ENCODE measurements at regions not wholly inside any gene's neighbourhood (a gene's known extent, or its start where the extent isn't known, plus 50 kb on each side); places are given as distances from the start of the nearest gene placed in this dataset.
A peak's percentile ranks its signal among the peaks of the same experiment; 100 is the strongest.

GRCh38 chr1:82538876-82539275 is 738.1 kb downstream of the ADGRL2 start:
- no peak overlapping the region for H3K4me3 ChIP-seq (ENCODE audit: low read length)
- TF ChIP-seq CTCF (conservative IDR thresholded peaks at IDR 0.05; ENCODE audit: low read depth, low read length), result no peak
- no peak for DNase-seq (ENCODE audit: low read depth)

GRCh38 chr1:82534996-82535395 is 734.3 kb downstream of the ADGRL2 start:
- DNase-seq (ENCODE audit: low read depth), result no peak
- TF ChIP-seq CTCF (conservative IDR thresholded peaks at IDR 0.05; ENCODE audit: low read depth, low read length), result no peak
- H3K4me3 ChIP-seq (ENCODE audit: low read length), result no peak overlapping the region

- TF ChIP-seq CTCF (conservative IDR thresholded peaks at IDR 0.05; ENCODE audit: low read depth, low read length), result no peak
- H3K4me3 ChIP-seq (ENCODE audit: low read length), result no peak overlapping the region
- no peak for DNase-seq (ENCODE audit: low read depth)
Observed at GRCh38 chr1:82525378-82525777, 724.6 kb downstream of the ADGRL2 start.

- no peak for TF ChIP-seq CTCF (conservative IDR thresholded peaks at IDR 0.05; ENCODE audit: low read depth, low read length)
- no peak for DNase-seq (ENCODE audit: low read depth)
- no peak overlapping the region for H3K4me3 ChIP-seq (ENCODE audit: low read length)
Observed at GRCh38 chr1:82520611-82521010, 719.9 kb downstream of the ADGRL2 start.

- TF ChIP-seq CTCF (conservative IDR thresholded peaks at IDR 0.05; ENCODE audit: low read depth, low read length), result peak; percentile 11
- H3K4me3 ChIP-seq (ENCODE audit: low read length), result no peak overlapping the region
- no peak for DNase-seq (ENCODE audit: low read depth)
Observed at GRCh38 chr1:82517586-82517985, 716.9 kb downstream of the ADGRL2 start.

GRCh38 chr1:82515650-82516049 is 714.9 kb downstream of the ADGRL2 start:
- TF ChIP-seq CTCF (conservative IDR thresholded peaks at IDR 0.05; ENCODE audit: low read depth, low read length), result no peak
- peak; percentile 17 for DNase-seq (ENCODE audit: low read depth)
- no peak overlapping the region for H3K4me3 ChIP-seq (ENCODE audit: low read length)

- DNase-seq (ENCODE audit: low read depth), result no peak
- no peak overlapping the region for H3K4me3 ChIP-seq (ENCODE audit: low read length)
- no peak for TF ChIP-seq CTCF (conservative IDR thresholded peaks at IDR 0.05; ENCODE audit: low read depth, low read length)
Observed at GRCh38 chr1:82511441-82511840, 710.7 kb downstream of the ADGRL2 start.

All from retinal pigment epithelial cell (primary cell).